ENCODE measurements at regions not wholly inside any gene's neighbourhood (a gene's known extent, or its start where the extent isn't known, plus 50 kb on each side); places are given as distances from the start of the nearest gene placed in this dataset.

DNA sequence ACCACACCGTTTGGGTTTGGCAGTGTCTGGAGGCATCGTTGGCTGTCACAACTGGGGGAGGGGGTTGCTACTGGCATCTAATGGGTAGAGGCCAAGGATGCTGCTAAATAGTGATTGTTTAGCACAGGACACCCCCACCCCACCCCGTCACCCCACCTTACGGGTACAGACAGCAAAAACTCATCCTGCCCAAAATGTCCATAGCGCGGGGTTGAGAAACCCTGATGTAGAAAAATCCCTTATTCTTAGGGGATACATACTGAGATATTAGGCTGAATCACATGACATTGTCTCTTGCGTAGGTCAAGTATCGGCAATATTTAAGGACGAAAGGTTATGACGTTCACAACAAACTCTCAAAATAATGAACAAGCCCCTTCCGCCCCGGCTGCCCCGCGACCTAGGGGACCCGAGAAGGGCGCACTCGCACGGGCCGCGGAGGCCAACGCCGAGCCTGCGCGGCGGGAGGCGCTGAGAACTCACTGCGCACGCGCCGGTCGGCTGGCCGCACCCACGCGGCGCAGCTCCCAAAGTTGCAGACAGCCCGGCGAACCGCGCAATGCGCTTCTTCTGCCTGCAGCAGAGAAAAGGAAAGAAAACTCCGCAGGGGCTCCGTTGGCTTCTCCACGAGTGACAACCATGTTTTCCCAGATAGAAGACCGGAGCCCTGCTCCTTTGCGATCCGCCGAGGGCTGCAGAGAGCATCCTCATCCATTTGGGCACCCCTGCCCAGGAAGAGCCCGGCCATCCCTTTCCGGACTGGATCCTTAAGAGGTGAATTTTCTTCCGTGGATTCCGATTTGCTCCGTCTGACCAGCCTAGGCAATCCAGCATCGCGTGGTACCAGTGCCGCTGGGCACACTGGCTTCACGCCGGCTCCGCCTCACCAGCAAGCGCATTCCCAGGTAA is 136.8 kb upstream of the CCDC54 start:
- TF ChIP-seq POLR2AphosphoS5 (IDR thresholded peaks at IDR 0.05; ENCODE audit: low read depth, low read length) (no peak), TAF1 (IDR thresholded peaks at IDR 0.05; ENCODE audit: borderline replicate concordance, low read depth, low read length) (no peak), POLR2A (IDR thresholded peaks at IDR 0.05; ENCODE audit: low read depth, low read length) (no peak)
- DNase-seq (ENCODE audit: insufficient read length), result peak; percentile 62
- peak; percentile 97 for FAIRE-seq

DNA sequence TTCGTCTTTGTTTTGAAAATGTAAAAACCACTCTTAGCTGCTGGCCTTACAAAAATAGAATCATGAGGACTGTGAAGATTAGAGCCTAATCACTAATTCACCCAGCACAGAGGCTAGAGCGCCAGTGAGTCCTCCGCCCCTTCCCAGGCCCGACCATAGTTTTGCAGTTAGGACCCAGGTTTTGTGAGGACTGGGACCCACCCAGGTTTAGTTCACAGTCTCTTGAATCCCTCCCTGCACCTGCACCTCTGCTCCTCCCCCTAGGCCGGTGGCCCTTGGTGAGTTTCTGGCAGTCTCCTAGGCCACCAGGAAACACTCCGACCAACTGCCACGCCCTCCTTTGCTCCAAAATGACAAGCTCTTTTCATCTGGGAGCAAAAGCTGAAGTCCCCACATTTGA is 136.0 kb upstream of the CCDC54 start:
- no peak for TF ChIP-seq POLR2AphosphoS5 (IDR thresholded peaks at IDR 0.05; ENCODE audit: low read depth, low read length)
- TF ChIP-seq POLR2A (IDR thresholded peaks at IDR 0.05; ENCODE audit: low read depth, low read length), result no peak
- no peak for TF ChIP-seq TAF1 (IDR thresholded peaks at IDR 0.05; ENCODE audit: borderline replicate concordance, low read depth, low read length)
- FAIRE-seq (peak; percentile 57), DNase-seq (ENCODE audit: insufficient read length) (no peak)

DNA sequence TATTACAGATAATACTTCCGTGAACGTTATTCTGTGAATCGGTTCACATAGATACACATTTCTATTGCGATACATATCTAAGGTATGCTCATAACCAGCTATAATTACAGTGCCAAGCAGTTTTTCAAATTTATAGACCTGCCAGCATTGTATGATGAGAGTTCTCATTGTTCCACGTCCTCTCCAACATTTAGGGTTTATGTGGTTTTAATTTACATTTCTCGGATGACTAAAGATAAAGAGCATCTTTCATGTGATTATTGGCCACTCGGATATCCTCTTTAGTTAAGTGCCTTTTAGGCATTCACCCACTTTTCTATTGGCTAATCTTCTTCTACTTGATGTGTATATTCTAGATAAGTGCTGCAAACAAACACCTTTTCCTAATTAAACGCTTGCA is 134.7 kb upstream of the CCDC54 start:
- FAIRE-seq (peak; percentile 72), DNase-seq (ENCODE audit: insufficient read length) (no peak)
- TF ChIP-seq TAF1 (IDR thresholded peaks at IDR 0.05; ENCODE audit: borderline replicate concordance, low read depth, low read length), result no peak
- no peak for TF ChIP-seq POLR2A (IDR thresholded peaks at IDR 0.05; ENCODE audit: low read depth, low read length)
- no peak for TF ChIP-seq POLR2AphosphoS5 (IDR thresholded peaks at IDR 0.05; ENCODE audit: low read depth, low read length)

DNA sequence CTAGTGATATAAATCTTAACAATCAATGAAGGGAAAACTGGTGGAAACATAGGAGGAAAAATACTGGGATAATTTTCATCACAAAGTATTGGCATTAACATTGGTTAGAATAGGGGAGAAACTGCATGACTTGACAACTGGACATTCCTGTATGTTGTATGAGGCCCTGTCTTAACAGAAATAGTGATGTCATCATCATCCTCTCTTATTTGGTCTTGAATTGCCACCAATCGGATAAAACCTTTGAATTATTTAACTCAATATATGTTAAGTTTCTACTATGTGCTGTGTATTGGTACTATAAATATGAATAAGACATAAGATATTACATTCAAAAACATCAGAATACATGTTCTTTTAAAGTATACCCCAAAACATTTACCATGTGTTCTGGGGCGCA is 130.1 kb upstream of the CCDC54 start:
- DNase-seq (ENCODE audit: insufficient read length), result no peak
- no peak for TF ChIP-seq POLR2AphosphoS5 (IDR thresholded peaks at IDR 0.05; ENCODE audit: low read depth, low read length)
- TF ChIP-seq TAF1 (IDR thresholded peaks at IDR 0.05; ENCODE audit: borderline replicate concordance, low read depth, low read length), result no peak
- no peak for TF ChIP-seq POLR2A (IDR thresholded peaks at IDR 0.05; ENCODE audit: low read depth, low read length)
- FAIRE-seq, result no peak

DNA sequence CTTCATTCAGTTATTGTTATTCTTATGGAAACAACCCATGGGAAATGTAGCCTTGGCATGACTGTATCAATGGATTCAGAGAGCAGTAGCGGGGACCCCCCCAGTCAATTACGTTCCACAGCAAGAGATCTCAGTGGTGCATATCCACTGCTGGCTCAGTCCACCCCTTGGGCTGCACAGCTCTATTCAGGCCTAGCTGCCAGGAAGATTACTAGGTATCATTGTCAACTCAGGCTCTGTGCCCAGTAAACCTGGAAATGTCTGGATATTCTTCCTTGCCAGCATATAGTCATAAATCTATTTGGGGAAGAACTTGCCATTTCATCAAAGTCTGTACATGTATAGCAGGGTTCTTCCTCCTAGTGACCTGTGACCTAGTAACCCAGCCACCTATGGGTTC is 128.1 kb upstream of the CCDC54 start:
- TF ChIP-seq POLR2A (IDR thresholded peaks at IDR 0.05; ENCODE audit: low read depth, low read length) (no peak), TAF1 (IDR thresholded peaks at IDR 0.05; ENCODE audit: borderline replicate concordance, low read depth, low read length) (no peak), POLR2AphosphoS5 (IDR thresholded peaks at IDR 0.05; ENCODE audit: low read depth, low read length) (no peak)
- no peak for DNase-seq (ENCODE audit: insufficient read length)
- no peak for FAIRE-seq

DNA sequence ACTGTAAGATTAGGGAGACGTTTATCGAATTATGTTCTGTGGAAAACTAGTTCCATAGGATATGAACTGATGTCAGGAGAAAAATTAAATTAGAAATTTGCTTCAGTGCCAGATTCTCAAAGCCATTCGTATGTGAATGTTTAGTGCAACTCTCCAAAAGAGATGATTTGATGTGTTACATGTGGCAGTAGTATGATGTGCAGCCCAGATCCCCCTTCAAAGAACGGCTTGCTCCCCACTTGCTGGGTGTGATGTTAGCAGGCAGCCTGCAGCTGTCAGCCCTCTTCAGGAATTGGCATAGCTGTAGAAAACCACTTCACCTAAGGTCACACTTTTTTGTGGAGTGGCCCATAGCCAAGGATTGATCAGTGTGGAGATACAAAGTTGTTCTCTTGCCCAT is 127.0 kb upstream of the CCDC54 start:
- no peak for TF ChIP-seq TAF1 (IDR thresholded peaks at IDR 0.05; ENCODE audit: borderline replicate concordance, low read depth, low read length)
- TF ChIP-seq POLR2A (IDR thresholded peaks at IDR 0.05; ENCODE audit: low read depth, low read length), result no peak
- TF ChIP-seq POLR2AphosphoS5 (IDR thresholded peaks at IDR 0.05; ENCODE audit: low read depth, low read length), result no peak
- DNase-seq (ENCODE audit: insufficient read length) (no peak), FAIRE-seq (no peak)

DNA sequence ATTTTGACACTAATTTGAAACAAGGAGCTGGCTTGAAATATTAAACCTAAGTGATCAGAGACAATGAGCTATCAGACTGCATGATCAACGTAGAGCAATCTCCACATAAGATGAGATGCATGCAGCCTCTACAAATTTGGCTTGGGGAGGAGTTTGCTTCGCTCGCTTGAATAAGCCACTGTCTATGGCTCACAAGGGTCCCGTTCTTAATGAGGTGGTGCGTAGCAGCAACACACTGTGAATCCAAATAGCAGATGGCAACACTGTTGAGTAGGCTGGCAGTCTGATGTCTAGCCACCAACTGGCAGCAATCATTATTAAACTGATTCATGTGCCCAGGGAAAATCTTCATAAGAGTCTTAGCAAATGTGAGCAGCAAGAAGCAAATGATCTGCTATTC is 125.4 kb upstream of the CCDC54 start:
- FAIRE-seq (no peak), DNase-seq (ENCODE audit: insufficient read length) (no peak)
- TF ChIP-seq TAF1 (IDR thresholded peaks at IDR 0.05; ENCODE audit: borderline replicate concordance, low read depth, low read length) (no peak), POLR2A (IDR thresholded peaks at IDR 0.05; ENCODE audit: low read depth, low read length) (no peak), POLR2AphosphoS5 (IDR thresholded peaks at IDR 0.05; ENCODE audit: low read depth, low read length) (no peak)

DNA sequence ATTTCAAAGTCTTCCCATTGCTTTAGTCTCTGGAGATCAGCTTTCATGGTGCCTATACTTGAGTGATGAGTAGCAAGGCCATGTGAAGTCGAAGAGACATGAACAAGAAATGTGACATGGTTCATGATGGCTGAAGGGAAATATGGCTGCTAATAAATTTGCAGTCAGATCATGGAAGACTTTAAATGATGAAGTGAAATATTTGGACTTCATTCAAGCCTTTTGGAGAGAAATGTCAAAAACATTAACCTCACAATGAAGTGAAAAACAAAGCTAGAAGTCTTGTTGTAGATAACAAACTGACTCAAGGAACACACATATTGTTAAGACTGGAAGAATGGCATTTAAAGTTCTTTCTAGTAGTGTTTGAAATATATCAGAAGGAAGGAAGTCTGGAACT is 120.3 kb upstream of the CCDC54 start:
- DNase-seq (ENCODE audit: insufficient read length) (no peak), FAIRE-seq (no peak)
- TF ChIP-seq TAF1 (IDR thresholded peaks at IDR 0.05; ENCODE audit: borderline replicate concordance, low read depth, low read length) (no peak), POLR2AphosphoS5 (IDR thresholded peaks at IDR 0.05; ENCODE audit: low read depth, low read length) (no peak), POLR2A (IDR thresholded peaks at IDR 0.05; ENCODE audit: low read depth, low read length) (no peak)

DNA sequence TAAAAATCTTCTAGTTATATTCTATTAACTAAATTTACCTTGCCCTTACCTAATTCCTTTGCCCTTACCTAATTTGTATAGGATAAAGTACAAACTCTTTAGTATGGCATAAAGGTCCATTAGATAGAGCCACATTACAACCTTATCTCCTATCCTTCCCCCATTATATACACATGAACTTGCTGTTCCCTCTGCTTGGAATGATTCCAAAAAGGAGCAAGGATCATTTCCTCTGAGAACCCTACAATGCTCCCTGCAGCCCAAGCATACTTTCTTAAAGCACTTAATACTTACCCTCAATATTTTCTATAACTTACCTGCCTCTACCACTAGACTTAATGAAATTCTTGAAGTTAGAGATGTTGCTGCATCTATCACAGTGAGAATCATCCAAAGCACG is 118.9 kb upstream of the CCDC54 start:
- no peak for TF ChIP-seq TAF1 (IDR thresholded peaks at IDR 0.05; ENCODE audit: borderline replicate concordance, low read depth, low read length)
- no peak for TF ChIP-seq POLR2AphosphoS5 (IDR thresholded peaks at IDR 0.05; ENCODE audit: low read depth, low read length)
- TF ChIP-seq POLR2A (IDR thresholded peaks at IDR 0.05; ENCODE audit: low read depth, low read length), result no peak
- FAIRE-seq (no peak), DNase-seq (ENCODE audit: insufficient read length) (no peak)

DNA sequence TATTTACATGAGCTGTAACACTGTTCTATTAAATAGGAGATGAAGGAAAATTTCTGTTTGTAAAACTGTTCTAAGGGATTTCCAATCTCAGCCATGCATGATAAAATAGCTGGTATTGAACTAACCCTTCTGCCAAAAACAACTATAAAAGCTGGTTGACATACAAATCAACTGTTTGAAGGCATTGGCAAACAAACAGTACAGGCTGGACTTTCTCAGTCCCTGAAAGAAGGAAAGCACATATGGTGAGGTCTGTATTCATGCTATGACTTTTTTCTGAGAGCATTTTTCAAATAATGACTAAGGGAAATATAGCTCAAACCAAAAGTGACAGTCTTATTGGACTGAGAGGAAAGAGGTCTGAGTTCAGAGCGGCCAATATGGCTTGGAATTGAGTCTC is 117.0 kb upstream of the CCDC54 start:
- TF ChIP-seq POLR2A (IDR thresholded peaks at IDR 0.05; ENCODE audit: low read depth, low read length) (no peak), TAF1 (IDR thresholded peaks at IDR 0.05; ENCODE audit: borderline replicate concordance, low read depth, low read length) (no peak)
- FAIRE-seq (no peak), DNase-seq (ENCODE audit: insufficient read length) (no peak)

DNA sequence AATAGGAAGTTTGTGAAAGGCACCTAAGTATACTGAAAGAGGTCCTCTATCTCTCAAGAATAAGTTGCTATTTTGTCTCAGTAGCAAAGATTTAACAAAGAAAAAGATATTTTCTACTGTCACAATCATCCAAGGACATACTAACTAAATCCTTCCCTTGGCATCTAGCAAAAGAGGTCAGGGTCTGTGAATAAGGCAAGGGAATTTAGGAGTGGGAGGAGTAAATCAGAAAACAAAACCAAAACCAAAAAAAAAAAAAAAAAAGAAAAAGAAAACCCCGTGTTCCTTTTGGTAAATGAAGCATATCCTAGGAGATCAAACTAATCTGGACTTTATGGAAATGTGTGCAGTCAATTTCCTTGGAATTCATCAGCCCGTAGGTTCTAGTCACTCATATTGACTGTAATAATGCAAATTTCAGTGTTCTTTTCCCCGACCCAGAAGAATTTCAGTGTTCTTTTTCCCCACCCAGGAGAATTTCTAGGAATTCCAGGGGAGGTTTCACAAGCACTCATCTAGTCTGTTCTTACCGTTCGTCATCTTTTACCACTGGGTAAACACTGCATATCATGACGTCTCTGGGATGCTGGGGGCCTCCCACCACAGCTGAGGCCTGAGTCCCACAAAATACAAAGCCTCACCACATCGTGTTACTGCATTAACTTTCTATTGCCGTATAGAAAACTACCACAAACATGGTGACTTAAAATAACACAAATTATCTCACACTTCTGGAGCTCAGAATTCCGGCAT is 113.8 kb upstream of the CCDC54 start:
- TF ChIP-seq POLR2AphosphoS5 (IDR thresholded peaks at IDR 0.05; ENCODE audit: low read depth, low read length) (no peak), TAF1 (IDR thresholded peaks at IDR 0.05; ENCODE audit: borderline replicate concordance, low read depth, low read length) (no peak), POLR2A (IDR thresholded peaks at IDR 0.05; ENCODE audit: low read depth, low read length) (no peak)
- DNase-seq (ENCODE audit: insufficient read length) (no peak), FAIRE-seq (peak; percentile 9)

DNA sequence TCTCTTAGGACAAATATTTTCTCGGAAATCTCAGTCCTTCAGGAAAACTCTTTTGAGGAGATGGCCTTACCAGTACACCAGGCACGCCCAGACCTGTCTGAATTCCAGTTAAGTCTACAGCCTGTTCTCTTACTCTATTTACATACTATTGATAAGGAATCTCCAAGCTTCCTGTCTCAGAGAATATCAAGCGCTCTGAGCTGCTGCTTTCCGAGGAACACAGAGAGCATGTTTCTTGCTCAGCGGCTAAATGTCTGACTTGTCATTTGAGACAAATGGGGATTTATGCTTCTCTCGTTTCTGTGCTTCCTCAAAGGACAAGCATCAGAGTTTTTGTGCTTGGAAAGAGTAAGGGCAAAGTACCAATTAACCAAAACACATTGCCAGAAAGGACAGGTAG is 112.4 kb upstream of the CCDC54 start:
- DNase-seq (ENCODE audit: insufficient read length) (no peak), FAIRE-seq (no peak)
- no peak for TF ChIP-seq POLR2A (IDR thresholded peaks at IDR 0.05; ENCODE audit: low read depth, low read length)
- TF ChIP-seq TAF1 (IDR thresholded peaks at IDR 0.05; ENCODE audit: borderline replicate concordance, low read depth, low read length), result no peak
- TF ChIP-seq POLR2AphosphoS5 (IDR thresholded peaks at IDR 0.05; ENCODE audit: low read depth, low read length), result no peak

All from GM12892 (cell line).